ENCODE measurements at regions not wholly inside any gene's neighbourhood (a gene's known extent, or its start where the extent isn't known, plus 50 kb on each side); places are given as distances from the start of the nearest gene placed in this dataset.

DNA sequence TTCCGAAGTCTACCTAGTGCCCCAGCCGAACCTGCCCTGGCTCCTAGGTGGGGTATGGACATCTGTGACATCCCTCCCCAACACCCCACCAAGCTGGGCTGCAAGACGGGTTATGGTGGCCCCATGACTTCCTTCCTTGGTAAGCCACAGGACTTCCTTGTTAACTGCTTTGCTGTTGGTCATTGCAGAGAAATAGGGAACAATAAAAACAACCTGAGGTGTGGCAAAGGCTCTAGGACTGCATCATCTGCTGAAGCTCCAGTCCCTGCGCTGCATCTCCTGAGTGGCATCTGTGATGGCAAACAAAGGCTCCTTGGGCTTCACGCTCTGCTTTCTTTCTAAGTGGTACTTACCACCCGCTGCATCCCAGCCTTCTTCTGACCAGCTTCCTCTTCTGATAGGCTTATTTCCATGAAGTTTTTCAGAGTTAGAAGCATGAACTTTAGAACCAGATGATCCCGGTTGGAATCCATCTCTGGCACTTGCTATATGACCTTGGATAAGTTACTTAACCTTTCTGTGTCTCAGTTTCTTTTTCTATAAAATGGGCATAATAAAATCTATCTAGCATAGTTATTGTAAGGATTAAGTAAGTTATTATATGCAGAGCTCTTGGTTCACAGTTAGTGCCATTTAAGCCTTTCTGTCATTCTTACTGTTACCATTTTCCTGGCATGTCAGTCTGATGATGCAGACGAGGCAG lies 216.8 kb downstream of the RPS24 start:
- no peak for DNase-seq

DNA sequence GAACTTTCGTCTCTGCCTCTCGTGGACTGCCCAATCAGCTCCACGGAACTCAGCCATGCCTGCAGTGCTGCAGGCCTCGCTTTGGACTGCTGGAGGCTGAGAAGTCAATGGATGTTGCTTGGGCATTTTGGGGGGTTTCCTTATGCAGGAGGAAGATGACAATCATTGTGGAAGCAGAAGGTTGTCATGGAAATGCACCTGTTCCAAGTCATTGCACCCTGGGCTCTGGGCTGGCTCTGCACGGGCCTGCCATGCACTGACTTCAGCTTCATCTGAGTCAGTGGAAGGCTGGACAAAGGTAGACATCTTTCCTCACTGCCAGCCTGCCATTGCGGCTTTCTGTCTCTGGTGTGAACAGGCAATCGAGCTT lies 217.3 kb downstream of the RPS24 start:
- DNase-seq = no peak

DNA sequence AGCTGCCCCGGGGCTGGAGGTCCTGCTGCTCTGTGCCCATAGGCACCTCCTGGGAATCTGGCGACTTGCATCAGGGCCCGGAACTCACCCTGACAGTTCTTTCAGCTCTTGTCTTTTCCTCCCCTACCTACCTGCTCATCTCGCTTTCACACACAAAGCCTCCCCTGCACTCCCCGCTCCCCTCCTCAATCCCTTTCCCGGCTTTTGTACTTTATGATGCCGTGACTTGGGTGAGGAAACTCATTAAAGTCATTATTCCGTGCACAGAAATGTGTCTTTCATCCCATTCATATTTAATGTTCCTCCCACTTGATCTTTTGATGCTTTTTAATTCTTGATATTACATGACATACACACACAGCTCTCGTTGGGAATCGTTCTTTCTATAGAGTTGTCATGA lies 218.6 kb downstream of the RPS24 start:
- DNase-seq = no peak

DNA sequence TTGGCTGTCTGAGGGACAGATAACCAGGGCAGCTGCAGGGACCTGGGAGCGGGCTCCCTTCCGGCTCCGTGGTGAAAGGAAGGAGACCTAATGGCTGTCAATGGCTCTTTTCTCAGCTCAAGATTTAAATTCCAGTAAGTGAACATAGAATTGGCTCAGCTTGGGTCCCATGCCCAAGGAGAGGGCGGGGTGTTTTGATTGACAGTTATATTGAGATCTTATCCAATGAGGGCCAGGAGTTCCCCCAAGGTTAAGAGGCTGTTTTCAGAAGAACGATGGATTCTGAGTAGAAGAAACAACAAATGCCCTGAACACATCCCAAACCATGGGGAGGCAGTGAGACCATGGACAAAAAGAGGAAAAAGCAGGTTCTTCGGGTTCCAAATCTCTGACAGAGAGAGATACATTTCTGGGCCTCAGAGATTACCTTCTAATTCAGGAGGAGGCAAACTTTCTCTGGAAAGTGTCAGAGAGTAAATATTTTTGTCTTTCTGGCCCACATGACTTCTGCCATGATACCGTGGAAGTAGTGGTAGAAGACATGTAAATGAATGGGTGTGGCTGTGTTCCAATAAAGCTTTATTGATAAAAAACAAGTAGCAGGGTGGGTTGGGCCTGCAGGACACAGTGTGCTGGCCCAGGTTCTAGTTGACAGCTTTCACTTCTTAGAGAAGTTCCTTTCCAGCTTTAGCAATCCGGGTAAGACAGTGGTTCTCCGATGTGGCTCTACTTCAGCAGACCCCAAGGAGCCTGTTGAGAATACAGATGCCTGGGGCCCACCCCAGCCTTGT lies 219.6 kb downstream of the RPS24 start:
- no peak for DNase-seq

DNA sequence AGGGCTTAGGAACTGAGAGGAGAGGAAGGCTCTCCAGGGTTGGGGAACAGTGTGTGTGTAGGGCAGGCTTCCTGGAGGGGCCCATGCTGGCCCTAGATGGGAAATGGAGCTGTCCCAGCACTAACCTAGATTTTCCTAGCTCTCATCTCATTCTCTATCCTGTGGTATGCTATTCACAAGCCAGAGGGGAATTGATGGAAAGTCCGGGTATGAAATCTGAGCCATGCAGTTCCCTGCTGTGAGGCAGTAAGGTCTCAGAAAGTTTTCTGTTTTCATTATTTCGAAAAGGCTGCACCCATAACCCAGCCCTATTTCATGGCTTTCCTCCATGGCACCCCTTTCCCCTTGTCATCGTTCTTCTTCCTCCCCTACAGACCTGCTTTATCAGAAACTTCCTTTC lies 220.3 kb downstream of the RPS24 start:
- no peak for DNase-seq

DNA sequence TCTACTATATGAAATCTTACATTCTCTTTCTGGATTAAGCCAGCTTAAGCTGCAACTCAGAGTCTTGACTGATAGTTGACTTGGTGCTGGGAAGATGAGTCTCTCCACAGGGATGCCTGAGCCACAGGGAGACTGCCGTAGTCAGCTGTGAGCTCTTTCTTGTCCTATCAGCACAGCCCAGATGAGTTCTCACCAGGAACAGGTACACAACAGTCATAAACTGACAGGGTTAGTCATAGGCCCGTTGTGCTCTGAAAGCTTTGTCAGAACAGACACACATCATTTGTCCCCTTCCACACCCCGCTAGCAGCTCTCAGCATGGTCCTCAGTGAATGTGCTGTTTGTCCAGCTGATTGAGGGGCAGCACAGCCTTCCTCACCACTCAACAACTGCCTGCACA lies 221.6 kb downstream of the RPS24 start:
- no peak for DNase-seq

DNA sequence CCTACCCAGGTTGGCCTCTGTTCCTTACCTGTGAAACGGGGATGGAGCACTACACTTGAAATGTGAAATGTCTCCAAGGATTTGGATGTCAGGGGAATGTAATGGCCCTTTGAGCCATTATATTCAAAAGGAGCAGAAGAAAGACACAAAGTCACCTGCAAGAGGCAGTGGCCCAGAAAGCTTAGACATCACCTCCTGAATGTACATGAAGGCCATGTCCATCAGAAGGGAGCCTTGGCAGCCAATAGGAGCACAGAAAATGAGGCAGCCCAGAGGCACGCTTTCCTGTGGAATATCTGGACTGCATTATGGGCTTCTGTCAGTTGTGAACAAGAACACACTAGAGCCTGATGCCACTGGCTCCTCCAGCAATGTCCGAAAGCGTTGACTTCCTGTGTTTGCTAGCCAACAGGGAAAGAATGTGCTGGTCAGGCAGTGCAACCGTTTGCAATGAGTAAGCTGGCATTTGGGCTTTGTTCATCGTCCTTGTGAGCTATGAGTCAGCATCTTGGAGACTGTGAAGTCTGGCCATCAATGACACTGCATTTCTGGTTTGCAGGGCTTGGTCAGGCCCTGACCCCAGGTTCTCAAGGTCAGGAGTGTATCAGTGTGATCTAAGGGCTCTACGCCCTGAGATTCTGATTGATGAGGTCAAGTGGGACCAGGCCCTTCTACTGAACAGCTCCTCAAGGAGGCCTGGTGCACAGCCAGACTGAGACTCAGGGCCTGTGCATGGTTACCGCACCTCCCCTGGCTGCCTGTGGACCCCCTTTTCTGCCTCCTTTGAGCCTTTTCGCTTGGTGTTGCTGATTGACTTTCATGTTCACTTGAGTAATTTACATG lies 222.4 kb downstream of the RPS24 start:
- DNase-seq = no peak

DNA sequence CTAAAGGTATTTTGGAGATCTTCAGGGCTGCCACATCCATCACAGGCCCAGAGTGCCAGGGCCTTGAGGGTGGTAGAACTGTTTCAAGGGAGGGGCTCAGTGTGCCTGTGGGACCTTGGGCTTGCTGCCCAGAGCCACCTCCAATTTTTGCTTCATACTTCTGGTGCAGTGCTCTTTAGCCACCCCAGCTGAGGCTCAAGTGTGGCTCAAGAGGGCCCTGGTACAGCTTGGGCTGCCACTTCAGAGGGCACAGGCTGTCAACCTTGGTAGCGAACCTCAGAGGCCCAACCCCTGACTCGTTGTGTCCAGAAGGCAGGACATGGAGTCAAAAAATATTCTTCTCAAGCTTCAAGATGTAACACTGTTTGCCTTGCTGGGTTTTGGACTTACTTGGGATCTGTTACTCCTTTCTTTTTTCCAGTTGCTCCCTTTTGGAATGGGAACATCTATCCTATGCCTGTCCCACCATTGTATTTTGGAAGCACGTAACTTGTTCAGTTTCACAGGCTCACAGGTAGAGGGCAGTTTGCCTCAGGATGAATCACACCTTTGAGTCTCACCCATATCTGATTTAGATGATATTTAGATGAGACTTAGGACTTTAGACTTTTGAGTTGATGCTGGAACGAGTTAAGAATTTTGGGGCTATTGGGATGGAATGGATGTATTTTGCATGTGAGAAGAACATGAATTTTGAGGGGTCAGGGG lies 224.8 kb downstream of the RPS24 start:
- no peak for DNase-seq

DNA sequence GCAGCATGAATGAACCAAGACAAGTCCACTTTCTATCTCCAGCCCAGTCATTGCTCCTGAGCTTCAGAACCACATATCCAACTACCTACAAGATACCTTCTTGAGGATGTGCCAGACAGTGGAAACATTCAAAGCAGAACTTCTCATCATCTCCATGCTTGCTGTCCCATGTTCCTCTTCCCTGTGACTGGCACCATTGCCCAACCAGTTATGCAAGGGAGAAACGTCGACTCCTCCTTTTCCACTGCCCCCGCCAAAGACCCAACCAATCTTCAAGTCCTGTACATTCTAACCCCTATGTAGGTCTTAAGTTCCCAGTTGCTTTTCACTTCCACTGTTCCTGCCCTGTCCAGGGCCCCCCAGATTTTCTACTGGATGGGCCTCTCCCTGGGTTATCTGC lies 225.7 kb downstream of the RPS24 start:
- DNase-seq = no peak

DNA sequence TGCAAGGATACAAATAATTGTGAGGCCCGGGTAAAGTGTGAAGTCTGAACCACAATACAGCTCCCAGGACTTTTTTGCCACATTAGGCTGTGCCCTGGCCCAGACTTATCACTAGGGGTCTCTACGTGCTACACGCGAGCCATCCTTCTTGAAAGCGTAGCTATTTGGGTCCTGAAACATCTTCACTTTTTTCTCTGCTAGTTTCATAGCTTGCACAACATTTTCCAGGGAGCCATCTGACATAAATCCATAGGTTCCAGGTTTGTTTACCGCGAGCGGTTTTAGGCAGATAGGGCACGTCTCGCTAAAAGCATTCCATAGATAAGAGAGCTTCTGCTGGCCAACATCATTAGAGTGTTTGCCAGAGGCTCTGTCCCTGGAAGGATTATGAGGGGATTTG lies 226.5 kb downstream of the RPS24 start:
- DNase-seq = no peak

DNA sequence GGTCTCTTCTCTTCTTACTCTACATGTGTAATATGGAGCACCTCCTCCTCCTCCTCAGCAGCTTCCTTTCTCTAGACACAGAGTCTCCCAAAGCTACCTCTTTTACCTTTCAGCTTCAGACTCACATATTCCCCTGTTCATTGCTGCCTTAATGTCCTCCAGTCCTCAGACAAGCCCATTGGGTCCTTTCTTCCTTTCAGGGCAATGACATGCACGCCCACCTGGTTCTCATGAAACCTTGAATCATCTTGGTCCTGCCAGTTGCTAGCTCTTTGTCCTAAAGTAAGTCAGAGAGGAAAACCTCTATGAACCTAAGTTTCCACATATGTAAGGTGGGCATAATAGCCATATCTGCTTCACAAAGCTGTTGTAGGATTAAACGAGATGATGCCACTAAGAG lies 227.0 kb downstream of the RPS24 start:
- no peak for DNase-seq

DNA sequence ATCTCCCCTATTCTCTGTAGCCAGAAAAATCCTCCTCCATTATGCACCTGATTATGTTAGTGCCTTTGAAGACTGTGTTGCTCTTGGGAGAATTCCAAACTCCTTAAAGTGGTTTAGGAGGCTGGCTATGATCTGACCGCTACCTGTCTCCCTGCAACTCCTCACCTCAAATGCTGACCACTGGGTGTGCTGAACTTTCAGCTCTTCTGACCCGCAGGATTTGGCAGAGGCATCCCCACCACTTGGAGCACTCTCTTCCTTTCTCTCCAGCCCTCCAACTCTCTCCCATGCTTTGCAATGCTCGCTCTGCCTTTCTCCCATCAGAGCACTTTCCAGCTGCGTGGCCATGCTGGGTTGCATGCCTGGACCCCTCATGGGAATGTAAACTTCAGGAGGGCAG lies 227.6 kb downstream of the RPS24 start:
- no peak for DNase-seq

DNA sequence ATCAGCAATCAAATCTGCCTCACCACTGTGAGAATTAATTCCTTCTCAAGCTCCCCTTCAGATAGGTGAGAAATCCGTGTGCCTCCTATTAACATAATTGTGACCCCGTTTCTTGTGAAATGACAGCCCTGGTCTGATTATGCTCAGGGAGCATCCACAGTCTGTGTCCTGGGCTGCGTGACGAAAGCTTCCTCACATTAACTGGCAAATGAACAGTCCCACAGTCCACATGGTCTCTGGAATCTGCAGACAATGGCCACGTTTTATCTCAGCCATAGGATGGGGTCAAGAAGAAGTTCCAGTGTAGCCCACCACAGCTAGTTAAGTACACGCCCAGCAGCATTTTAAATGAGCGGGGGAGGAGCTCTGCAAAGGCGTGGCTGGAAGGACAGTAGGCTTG lies 229.2 kb downstream of the RPS24 start:
- DNase-seq = no peak

DNA sequence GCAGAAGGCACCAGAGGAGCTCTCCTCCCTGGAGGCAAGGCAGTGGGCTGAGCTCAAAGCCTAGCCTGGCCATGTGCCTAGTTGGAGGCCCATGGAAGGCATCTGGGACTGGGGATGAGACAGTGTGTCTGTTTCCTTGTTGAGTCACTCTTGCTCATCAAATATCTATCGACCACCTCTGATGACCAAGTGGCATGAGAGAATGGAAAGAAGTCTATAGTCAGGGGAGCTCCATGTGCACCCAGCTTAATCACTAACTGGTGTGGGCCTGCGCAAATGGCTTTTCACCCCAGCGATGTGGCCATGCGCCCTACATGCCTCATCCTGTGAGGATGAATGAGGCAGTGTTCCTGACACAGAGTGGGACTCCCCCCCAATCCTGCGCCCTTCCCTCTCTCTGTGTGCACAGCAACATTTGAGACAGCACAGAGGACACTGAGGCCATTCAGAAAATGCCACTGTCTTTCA lies 229.9 kb downstream of the RPS24 start:
- no peak for DNase-seq

DNA sequence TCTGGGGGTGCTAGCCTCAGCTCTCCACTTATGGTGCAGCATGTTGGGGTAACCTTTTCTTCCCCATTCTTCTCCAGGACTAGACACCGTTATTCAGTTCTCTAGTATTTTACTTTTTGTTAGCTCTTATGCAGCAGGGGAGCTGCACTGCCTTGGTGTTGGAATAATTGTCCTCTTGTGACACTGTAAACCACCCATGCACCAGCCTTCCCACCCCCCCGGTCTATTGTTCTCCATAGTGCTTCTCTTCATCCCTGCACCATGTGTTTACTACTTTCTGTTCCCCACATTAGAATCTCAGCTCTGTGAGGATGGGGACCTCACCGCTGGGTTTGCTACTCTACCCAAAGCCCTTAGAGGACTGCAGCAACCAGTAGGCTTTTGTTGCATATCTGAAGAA lies 230.7 kb downstream of the RPS24 start:
- DNase-seq = no peak

DNA sequence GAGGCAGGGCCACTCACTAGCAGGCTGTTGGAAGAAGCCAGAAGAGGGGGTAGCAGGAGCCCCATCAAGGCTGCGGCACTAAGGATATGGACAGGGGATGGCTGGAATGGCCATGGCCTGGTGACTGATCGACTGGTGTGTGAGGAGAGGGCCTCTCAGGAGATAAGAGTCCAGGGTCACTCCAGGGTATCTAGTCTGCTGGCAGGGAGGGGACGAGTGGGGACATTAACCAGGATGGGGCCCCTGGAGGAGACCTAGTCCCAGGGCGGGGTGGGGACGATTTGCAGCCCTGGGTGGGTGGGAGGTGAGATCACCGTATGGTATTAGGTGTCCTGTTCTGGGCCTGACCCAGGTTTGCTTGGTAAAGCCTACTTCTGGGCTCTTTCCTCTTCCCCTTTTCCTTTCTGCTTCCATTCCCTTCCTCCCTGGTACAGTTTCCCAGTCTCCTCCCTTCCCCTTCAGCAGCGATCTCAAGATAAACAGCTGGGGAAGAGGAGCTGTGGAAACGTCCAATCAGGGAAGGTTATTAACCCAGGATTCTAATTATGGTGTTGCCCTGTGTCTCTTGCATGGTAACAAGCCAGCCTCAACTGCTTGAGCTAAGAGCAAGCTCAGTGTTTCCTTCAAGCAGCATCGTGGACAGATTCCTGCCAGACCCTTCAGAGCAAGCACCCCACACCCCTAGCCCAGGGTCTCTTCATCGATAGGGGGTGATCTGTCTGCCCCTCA lies 233.2 kb downstream of the RPS24 start:
- no peak for DNase-seq

DNA sequence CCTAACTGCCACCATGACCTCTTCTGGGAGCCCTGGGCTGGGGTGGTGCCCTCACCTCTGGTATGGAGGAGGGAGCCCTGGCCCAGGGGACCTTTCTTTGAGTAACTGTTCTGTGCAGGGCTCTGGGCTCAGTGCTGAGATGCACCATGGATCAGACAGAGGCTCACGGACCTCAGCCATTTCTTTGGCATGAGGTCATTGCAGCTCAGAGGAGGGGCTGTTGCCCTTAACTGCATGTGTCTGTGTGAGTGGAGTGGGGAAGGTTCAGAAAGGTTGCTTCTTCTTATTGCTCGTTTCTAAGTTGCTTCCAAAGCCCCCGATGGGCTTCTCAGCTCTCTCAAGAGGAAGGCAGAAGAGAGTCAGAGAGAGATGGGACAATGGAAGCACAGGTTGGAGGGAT lies 233.9 kb downstream of the RPS24 start:
- DNase-seq = no peak

DNA sequence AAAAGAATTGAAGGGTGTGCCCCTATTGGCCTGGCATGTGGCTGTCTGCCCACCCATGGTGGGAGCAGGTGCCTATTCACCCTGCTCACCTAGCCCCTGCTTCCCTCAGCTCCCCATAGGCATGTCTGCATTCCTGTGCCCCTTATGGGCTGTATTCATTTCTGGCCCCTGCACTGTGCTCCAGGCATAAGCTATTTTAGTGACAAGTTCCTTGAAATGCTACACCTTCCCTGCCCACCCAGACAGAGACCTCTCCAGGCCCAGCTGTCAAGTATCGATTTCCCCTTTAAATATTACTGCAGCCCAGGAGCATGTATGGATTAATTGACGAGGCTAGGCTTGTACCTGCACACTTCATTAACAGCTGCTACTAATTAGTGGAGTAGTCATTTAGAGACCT lies 235.4 kb downstream of the RPS24 start:
- DNase-seq = no peak

DNA sequence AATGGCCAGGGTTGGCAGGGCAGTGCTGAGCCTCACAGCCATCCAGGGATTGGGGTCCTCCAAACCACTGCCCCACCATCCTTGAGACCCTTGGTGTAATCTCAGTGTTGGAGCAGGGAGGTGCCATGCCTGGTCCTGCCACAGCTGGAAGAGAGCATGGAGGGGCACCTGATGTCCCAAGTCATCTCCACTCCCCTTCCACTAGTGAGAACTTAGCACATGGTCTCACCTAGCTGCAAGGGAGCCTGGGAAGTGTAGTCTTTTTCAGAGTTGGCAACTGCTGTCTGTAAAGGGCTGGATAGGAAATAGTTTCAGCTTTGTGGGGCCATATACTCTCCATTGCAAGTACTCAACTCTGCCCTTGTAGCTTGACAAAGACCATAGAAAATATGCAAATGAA lies 238.7 kb downstream of the RPS24 start:
- no peak for DNase-seq

DNA sequence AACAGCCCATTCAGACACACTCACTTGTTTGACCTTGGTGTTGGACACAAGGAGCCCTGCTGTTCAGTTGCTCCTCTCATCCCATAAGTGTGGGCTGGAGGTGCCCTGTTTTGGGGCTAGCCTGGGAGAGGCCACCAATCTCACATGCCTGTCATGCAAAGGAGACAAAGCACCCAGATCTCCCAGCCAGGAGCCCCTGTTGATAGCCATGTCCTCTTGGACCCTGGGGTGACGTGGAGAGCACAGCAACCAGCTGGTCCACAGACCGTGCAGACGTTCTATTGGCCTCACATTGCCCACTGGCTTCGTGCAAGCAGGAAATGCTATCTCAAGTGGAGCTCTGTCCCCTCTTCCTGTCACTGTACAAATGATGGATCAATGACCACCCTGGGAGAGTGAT lies 240.8 kb downstream of the RPS24 start:
- no peak for DNase-seq

DNA sequence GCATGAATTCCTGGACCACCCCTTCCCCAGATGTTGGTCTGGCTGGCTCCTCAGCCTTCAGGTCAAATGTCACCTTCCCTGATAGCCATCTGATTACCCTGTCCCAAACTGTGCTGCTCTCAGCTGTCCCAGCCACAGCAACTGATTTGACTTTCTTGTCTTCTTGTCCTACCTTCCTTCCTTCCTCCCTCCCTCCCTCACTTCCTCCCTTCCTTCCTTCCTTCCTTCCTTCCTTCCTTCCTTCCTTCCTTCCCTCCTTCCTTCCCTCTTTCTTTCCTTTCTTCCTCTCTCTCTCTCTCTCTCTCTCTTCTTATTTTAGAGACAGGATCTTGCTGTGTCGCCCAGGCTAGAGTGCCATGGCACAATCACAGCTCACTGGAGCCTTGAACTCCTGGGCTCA lies 242.5 kb downstream of the RPS24 start:
- DNase-seq = no peak

DNA sequence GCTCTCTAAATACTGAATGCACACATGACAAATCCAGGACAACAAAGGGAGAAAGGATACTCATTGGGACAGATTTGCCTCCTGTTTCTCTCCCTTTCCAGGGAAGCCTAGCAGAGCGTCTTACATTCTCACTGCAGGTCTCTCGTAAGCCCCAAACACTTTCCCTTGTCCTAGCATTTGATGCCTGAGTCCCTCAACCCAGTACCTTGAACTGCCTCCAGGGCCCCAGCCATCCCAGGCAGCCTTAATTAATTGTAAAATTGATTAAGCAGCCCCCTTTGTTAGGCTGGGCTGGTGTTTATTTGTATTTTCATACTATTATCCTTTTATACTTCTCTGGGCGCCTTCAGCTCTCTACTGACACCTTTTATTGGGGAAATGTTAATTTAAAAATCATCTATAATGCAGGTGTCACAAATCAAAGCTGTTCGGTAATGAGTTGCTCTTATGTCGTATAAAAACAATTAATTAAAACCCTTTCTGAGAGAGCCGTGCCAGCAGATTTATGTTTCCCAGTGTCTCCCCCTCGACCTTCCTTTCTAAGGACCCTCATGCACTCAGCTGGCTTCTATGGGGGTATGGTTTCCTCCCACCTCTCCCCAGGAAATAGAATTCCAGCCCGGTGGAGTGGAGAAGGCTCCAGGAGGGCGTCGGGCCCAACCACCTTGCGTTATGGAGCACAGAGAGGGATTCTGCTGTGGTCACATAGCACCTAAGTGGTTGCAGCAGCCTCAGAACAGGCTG lies 243.8 kb downstream of the RPS24 start:
- no peak for DNase-seq

Measured in activated CD4-positive, alpha-beta T cell treated with anti-CD3 and anti-CD28 coated beads, Interleukin-2, amount 50 U/mL, for 48 hours (primary cell).